H9 (cell line): ENCODE measurements at regions not wholly inside any gene's neighbourhood (a gene's known extent, or its start where the extent isn't known, plus 50 kb on each side); places are given as distances from the start of the nearest gene placed in this dataset.

Experiments
- DNase-seq: peaks from one replicate; pipeline ENCODE4 v3.0.0-alpha.2; 2017
- H2AFZ ChIP-seq: one replicate; pipeline ENCODE4 v1.6.1; 2013; ENCODE audit warnings: mild to moderate bottlenecking, low read length, control low read depth, moderate library complexity
- H2AK5ac ChIP-seq: 2 replicates; pipeline ENCODE4 v1.6.1; 2013; ENCODE audit warnings: low read length, control low read depth, mixed read lengths; ENCODE audit not compliant: insufficient read length
- H2BK120ac ChIP-seq: one replicate; pipeline ENCODE4 v1.6.1; 2013; ENCODE audit warnings: low read depth, mild to moderate bottlenecking, low read length, control low read depth, inconsistent platforms; ENCODE audit not compliant: poor library complexity, severe bottlenecking
- H2BK12ac ChIP-seq: 2 replicates; pipeline ENCODE4 v1.6.1; 2013; ENCODE audit warnings: low read length, control low read depth, mixed read lengths, low read depth; ENCODE audit not compliant: insufficient read length
- H2BK15ac ChIP-seq: 2 replicates; pipeline ENCODE4 v1.6.1; 2013; ENCODE audit warnings: low read depth, low read length, control low read depth
- H2BK20ac ChIP-seq: one replicate; pipeline ENCODE4 v1.6.1; 2013; ENCODE audit warnings: low read depth, mild to moderate bottlenecking, low read length, control low read depth, inconsistent platforms; ENCODE audit not compliant: poor library complexity, severe bottlenecking
- H2BK5ac ChIP-seq: 2 replicates; pipeline ENCODE4 v1.6.1; 2013; ENCODE audit warnings: low read length, control low read depth, mixed read lengths; ENCODE audit not compliant: insufficient read length
- H3K14ac ChIP-seq: 2 replicates; pipeline ENCODE4 v1.6.1; 2013; ENCODE audit warnings: low read length, control low read depth; ENCODE audit not compliant: insufficient read depth
- H3K18ac ChIP-seq: 2 replicates; pipeline ENCODE4 v1.6.1; 2013; ENCODE audit warnings: low read depth, mild to moderate bottlenecking, mixed read lengths, low read length, control low read depth; ENCODE audit not compliant: insufficient read length
- H3K23ac ChIP-seq: 2 replicates; pipeline ENCODE4 v1.6.1; 2013; ENCODE audit warnings: low read length, control low read depth, mixed read lengths, low read depth; ENCODE audit not compliant: insufficient read length
- H3K23me2 ChIP-seq: 2 replicates; pipeline ENCODE4 v1.6.1; 2013; ENCODE audit warnings: low read depth, mild to moderate bottlenecking, mixed read lengths, low read length, control low read depth; ENCODE audit not compliant: insufficient read length, poor library complexity, severe bottlenecking
- H3K27ac ChIP-seq: 2 replicates; pipeline ENCODE4 v1.5.1; 2013; ENCODE audit warnings: low read length, control low read depth, mixed read lengths, low read depth; ENCODE audit not compliant: insufficient read length
- H3K27me3 ChIP-seq: 2 replicates; pipeline ENCODE4 v1.6.1; 2013; ENCODE audit warnings: low read length, control low read depth, inconsistent platforms; ENCODE audit not compliant: insufficient read depth
- H3K4ac ChIP-seq: 2 replicates; pipeline ENCODE4 v1.6.1; 2013; ENCODE audit warnings: low read depth, mild to moderate bottlenecking, control low read depth, inconsistent platforms, low read length, moderate library complexity
- H3K4me1 ChIP-seq: 2 replicates; pipeline ENCODE4 v1.6.1; 2013; ENCODE audit warnings: low read length, control low read depth, inconsistent platforms; ENCODE audit not compliant: insufficient read depth
- H3K4me2 ChIP-seq: 2 replicates; pipeline ENCODE4 v1.6.1; 2013; ENCODE audit warnings: low read length, control low read depth, mixed read lengths; ENCODE audit not compliant: insufficient read length, insufficient read depth
- H3K56ac ChIP-seq: 2 replicates; pipeline ENCODE4 v1.6.1; 2013; ENCODE audit warnings: low read depth, mild to moderate bottlenecking, mixed read lengths, low read length, control low read depth; ENCODE audit not compliant: insufficient read length
- H3K79me1 ChIP-seq: 2 replicates; pipeline ENCODE4 v1.6.1; 2013; ENCODE audit warnings: low read depth, mild to moderate bottlenecking, moderate library complexity, low read length, control low read depth, inconsistent platforms; ENCODE audit not compliant: insufficient read depth, poor library complexity, severe bottlenecking
- H3K79me2 ChIP-seq: 2 replicates; pipeline ENCODE4 v1.6.1; 2013; ENCODE audit warnings: low read length, control low read depth, inconsistent platforms; ENCODE audit not compliant: insufficient read depth
- H3K9ac ChIP-seq: 2 replicates; pipeline ENCODE4 v1.6.1; 2013; ENCODE audit warnings: low read length, control low read depth, mixed read lengths; ENCODE audit not compliant: insufficient read length; ENCODE audit errors: extremely low read depth
- H3K9me3 ChIP-seq: one replicate; pipeline ENCODE4 v1.6.1; 2013; ENCODE audit warnings: low read depth, low read length, inconsistent platforms; ENCODE audit not compliant: control insufficient read depth
- H3T11ph ChIP-seq: one replicate; pipeline ENCODE4 v1.6.1; 2013; ENCODE audit warnings: mild to moderate bottlenecking, low read length, control low read depth, inconsistent platforms
- H4K20me1 ChIP-seq: one replicate; pipeline ENCODE4 v1.6.1; 2013; ENCODE audit not compliant: control insufficient read depth, insufficient read length, insufficient read depth
- H4K5ac ChIP-seq: 2 replicates; pipeline ENCODE4 v1.6.1; 2013; ENCODE audit warnings: low read depth, mild to moderate bottlenecking, mixed read lengths, low read length, control low read depth; ENCODE audit not compliant: insufficient read length
- H4K8ac ChIP-seq: replicated peaks from 2 replicates; pipeline ENCODE4 v1.6.1; 2013; ENCODE audit warnings: low read length, control low read depth, mixed read lengths, low read depth; ENCODE audit not compliant: insufficient read length
- H4K91ac ChIP-seq: 2 replicates; pipeline ENCODE4 v1.6.1; 2013; ENCODE audit warnings: low read depth, mild to moderate bottlenecking, moderate library complexity, mixed read lengths, low read length, control low read depth; ENCODE audit not compliant: insufficient read length
- H3K27ac Mint-ChIP-seq, 3 experiments: 2 replicates in 2 of 3; 3 replicates in 1 of 3; pipeline ENCODE4 v1.8.0; 2020 to 2021; ENCODE audit warnings: mixed read lengths in 3 of 3, mild to moderate bottlenecking in 1 of 3, moderate library complexity in 1 of 3
- H3K27me3 Mint-ChIP-seq: 2 replicates; pipeline ENCODE4 v1.8.0; 2021; ENCODE audit warnings: low read depth, mild to moderate bottlenecking, moderate library complexity, mixed read lengths
- H3K36me3 Mint-ChIP-seq, 3 experiments: 2 replicates in 2 of 3; 3 replicates in 1 of 3; pipeline ENCODE4 v1.8.0; 2020 to 2021; ENCODE audit warnings: low read depth in 3 of 3, mixed read lengths in 3 of 3; ENCODE audit not compliant: insufficient read depth in 1 of 3
- H3K4me1 Mint-ChIP-seq, 2 experiments: 2 replicates each; pipeline ENCODE4 v1.8.0; 2020; ENCODE audit warnings: mixed read lengths in 2 of 2
- H3K4me3 Mint-ChIP-seq, 2 experiments: 2 replicates in 1 of 2; 3 replicates in 1 of 2; pipeline ENCODE4 v1.8.0; 2020 to 2021; ENCODE audit warnings: mild to moderate bottlenecking in 2 of 2, mixed read lengths in 2 of 2, moderate library complexity in 1 of 2
- H3K9me3 Mint-ChIP-seq, 2 experiments: 2 replicates in 1 of 2; 3 replicates in 1 of 2; pipeline ENCODE4 v1.8.0; 2020; ENCODE audit warnings: mild to moderate bottlenecking in 2 of 2, mixed read lengths in 2 of 2, moderate library complexity in 1 of 2
- WGBS: extraction: QIAGEN DNeasy Blood & Tissue Kit; methylation state at CpG from one replicate; pipeline ENCODE4 v1.1.7; 2013; ENCODE audit warnings: missing lambda C conversion rate, low lambda C conversion rate, mixed read lengths; ENCODE audit not compliant: insufficient read length; ENCODE audit errors: extremely low coverage; 5-methylcytosine and 5-hydroxymethylcytosine counted together
- TF ChIP-seq, protein P1 (sequence below): fragments of 200-600 bp; sonication (generic); conservative IDR thresholded peaks from 3 replicates; pipeline ENCODE4 v1.8.0; 2021; ENCODE audit warnings: antibody characterized with exemption, mild to moderate bottlenecking

DNA sequence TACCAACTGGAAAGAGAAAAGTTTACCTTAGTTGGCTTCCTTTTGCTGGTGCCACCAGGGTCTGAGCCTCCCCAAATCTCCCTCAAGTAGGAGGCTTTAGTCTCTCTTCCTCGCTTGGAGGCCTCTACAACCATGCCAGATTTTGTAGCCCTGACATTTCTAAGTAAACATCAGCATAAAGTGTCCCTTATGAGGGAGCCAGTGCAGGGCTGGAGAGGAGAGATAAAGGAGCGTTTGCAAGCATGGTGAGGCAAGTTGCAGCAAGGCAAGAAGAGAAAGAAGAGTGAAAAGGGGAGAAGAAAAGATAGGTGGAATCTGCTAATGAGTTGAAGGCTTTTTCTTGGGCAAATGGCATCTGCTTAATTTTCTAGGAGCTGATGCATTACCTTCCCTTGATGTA is 82.7 kb upstream of the FNDC3B start:
- H3K27me3 ChIP-seq, result no peaks in the 10 kb centered on the region
- Mint-ChIP-seq H3K4me3 (no peak overlapping the region), H3K27me3 (no peaks in the 10 kb centered on the region; the same call in 1 of the 2 replicates), H3K4me1 (peaks cover 18 to 33% of the 10 kb centered on the region in 2 experiments), H3K9me3 (no peaks in the 10 kb centered on the region), H3K36me3 (no peaks in the 10 kb centered on the region), H3K27ac (peak overlapping the region in 1 of 3 experiments; percentile 28; a peak in 1 of 7 replicates)
- H4K20me1 ChIP-seq, result no peaks in the 10 kb centered on the region
- WGBS, result no CpG with 5 or more reads among the region's 2 CpGs
- H4K91ac ChIP-seq, result no peak overlapping the region
- no peak overlapping the region for H2AK5ac ChIP-seq
- H2BK12ac ChIP-seq, result no peak overlapping the region
- no peak overlapping the region for H4K5ac ChIP-seq
- no peak overlapping the region for H3K4ac ChIP-seq
- no peak overlapping the region for H4K8ac ChIP-seq
- H3K23ac ChIP-seq, result no peak overlapping the region
- H3K79me2 ChIP-seq, result no peaks in the 10 kb centered on the region
- no peak for DNase-seq
- H2BK15ac ChIP-seq, result no peak overlapping the region
- no peak overlapping the region for H3K18ac ChIP-seq
- no peak overlapping the region for H3T11ph ChIP-seq
- H2BK120ac ChIP-seq, result no peak overlapping the region
- H3K23me2 ChIP-seq, result no peaks in the 10 kb centered on the region
- no peak overlapping the region for H3K14ac ChIP-seq
- peaks cover 3% of the 10 kb centered on the region; the same call in 1 of the 2 replicates for H3K4me1 ChIP-seq
- H2BK20ac ChIP-seq, result no peak overlapping the region
- H3K79me1 ChIP-seq, result no peaks in the 10 kb centered on the region
- TF ChIP-seq, protein P1, sequence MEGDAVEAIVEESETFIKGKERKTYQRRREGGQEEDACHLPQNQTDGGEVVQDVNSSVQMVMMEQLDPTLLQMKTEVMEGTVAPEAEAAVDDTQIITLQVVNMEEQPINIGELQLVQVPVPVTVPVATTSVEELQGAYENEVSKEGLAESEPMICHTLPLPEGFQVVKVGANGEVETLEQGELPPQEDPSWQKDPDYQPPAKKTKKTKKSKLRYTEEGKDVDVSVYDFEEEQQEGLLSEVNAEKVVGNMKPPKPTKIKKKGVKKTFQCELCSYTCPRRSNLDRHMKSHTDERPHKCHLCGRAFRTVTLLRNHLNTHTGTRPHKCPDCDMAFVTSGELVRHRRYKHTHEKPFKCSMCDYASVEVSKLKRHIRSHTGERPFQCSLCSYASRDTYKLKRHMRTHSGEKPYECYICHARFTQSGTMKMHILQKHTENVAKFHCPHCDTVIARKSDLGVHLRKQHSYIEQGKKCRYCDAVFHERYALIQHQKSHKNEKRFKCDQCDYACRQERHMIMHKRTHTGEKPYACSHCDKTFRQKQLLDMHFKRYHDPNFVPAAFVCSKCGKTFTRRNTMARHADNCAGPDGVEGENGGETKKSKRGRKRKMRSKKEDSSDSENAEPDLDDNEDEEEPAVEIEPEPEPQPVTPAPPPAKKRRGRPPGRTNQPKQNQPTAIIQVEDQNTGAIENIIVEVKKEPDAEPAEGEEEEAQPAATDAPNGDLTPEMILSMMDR, result no peak
- no peak overlapping the region for H2AFZ ChIP-seq
- no peaks in the 10 kb centered on the region for H3K9me3 ChIP-seq
- no peak overlapping the region for H3K9ac ChIP-seq
- H3K56ac ChIP-seq, result no peak overlapping the region
- no peak overlapping the region for H3K27ac ChIP-seq
- H3K4me2 ChIP-seq, result no peak overlapping the region
- H2BK5ac ChIP-seq, result no peak overlapping the region
